ENCODE measurements at regions not wholly inside any gene's neighbourhood (a gene's known extent, or its start where the extent isn't known, plus 50 kb on each side); places are given as distances from the start of the nearest gene placed in this dataset.

- no peak for TF ChIP-seq CTCF (IDR thresholded peaks at IDR 0.05; ENCODE audit: low read depth, low read length, poor library complexity, severe bottlenecking)
- no peak for TF ChIP-seq EZH2phosphoT487 (IDR thresholded peaks at IDR 0.05; ENCODE audit: borderline replicate concordance, low read length)
Measured at GRCh38 chr5:29040404-29040803, 2002.0 kb upstream of the CDH9 start.
